Hippocampal formation (tissue), 2 donors: ENCODE measurements at regions not wholly inside any gene's neighbourhood (a gene's known extent, or its start where the extent isn't known, plus 50 kb on each side); places are given as distances from the start of the nearest gene placed in this dataset.
"Not testable (repeated sequence)": the region's sequence is repeated elsewhere in the genome, so short reads cannot be mapped to it uniquely, and the experiment has no call there.

Experiments
- DNase-seq, 2 donors: peaks; one replicate each; lab custom pipeline; 2025; lab: John Stamatoyannopoulos, UW

DNA sequence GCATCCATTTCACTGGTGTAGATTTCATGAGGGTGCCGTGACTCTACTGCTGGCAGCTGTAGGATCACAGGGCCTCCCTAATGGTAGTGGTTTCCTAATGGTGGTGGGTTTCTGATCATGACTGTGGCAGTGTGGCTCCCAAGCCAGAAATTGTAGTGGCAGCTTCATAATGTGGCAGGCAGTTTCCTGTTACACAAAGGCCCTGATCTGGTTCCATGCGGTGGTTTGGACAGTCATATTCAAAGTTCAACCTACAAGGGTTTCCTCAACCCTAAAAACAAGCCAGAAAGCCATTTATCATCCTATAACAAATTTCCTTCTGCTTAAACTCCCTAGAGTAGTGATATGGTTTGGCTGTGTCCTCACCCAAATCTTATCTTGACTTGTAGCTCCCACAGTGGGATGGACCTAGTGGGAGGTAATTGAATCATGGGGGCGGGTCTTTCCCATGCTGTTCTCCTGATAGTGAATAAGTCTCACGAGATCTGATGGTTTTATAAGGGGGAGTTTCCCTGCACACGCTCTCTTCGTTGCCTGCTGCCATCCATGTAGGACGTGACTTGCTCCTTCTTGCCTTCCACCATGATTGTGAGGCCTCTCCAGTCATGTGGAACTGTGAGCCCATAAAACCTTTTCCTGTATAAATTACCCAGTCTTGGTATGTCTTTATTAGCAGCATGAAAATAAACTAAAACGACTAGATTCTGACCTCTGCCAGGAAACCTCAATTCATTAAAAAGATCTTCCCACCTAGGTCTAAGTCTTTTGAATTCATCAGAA lies 257.1 kb downstream of the EFCAB11 start:
- no peak for DNase-seq

DNA sequence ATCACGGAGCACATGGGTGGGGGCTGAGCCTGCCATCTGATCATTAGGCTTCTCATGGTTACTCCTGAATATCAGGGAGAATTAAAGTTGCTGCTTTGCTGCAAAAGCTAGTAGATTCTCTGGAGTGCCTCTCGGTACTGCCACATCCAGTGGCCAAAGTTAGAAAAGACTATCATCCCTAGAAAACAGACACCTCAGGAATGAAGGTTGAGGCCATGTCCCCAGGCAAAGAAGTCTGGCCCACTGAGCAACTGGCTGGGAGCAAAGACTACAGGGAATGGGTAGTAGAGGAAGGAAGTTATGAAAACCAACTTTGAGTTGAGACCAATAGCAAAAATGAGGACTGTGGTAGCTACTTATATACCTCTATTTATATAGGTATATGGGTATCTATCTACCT lies 258.7 kb downstream of the EFCAB11 start:
- DNase-seq: no peak

DNA sequence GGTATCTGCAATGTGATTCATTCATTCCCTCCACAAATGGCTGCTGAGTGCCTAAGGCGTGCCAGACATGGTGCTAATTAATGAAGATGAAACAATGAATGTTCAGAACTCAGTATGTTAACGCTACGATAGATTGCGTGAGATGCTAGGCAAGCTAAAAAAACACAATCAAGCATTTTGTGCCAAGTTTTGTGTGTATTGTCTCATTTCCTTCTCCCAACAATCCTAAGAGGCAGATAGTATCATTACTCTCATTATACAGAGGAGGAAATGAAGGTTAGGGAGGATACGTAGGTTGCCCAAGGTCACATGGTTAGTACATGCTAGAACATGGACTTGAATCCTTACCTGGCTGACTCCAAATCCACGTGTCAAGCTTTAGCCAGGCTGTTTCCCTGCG lies 264.4 kb downstream of the EFCAB11 start:
- no peak for DNase-seq

DNA sequence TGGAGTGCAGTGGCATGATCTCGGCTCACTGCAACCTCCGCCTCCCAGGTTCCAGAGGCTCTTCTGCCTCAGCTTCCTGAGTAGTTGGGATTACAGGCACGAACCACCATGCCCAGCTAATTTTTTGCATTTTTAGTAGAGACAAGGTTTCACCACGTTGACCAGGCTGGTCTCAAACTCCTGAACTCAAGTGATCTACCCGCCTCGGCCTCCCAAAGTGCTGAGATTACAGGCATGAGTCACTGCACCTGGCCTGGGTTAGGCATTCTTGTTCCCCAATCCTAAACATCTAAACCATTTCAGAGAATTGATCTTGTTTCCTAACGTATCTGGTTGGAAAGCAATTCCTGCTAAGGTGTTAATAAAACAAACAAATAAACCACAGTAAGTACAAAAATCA lies 264.8 kb downstream of the EFCAB11 start:
- DNase-seq: not testable (repeated sequence)

DNA sequence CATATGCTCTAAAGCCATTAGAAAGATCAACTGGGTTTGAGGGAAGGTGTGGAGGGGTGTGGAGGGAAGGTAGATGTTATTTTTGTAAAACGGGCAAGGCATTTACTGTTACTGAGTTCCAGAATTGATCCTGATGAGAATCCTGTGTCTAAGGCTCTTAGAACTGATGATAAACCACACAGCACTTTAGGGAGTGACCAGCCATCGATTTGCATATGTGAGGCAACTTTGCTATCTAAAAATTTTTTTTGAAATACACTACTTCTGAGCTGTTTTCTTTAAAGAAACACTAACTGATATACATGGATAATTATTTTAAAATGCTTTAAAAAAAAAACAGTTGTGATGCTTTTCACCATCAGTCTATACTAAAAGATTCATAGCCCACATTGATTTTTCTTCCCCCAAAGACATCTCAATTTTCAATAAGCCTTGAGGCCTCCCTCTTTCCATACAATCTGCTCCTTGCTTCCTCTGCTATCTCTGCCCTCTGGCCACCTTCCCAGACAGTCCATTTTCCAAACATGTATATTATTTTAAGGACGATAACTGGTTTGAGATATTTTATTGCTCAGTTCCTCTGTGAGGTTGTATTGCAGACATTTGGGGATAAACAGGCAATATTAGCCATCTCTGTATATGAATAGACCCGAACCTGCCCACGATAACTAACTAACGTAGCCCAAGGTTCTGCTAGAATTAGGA lies 265.9 kb downstream of the EFCAB11 start:
- DNase-seq: no peak

DNA sequence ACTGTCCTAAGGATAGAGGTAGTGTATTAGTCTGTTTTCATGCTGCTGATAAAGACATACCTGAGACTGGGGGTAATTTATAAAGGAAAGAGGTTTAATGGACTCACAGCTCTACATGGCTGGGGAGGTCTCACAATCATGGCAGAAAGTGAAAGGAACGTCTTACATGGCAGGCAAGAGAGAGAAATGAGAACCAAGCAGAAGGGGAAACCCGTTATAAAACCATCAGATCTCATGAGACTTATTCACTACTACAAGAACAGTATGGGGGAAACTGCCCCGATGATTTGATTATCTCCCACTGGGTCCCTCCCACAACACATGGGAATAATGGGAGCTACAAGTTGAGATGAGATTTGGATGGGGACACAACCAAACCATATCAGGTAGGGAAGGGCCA lies 267.4 kb downstream of the EFCAB11 start:
- DNase-seq: not testable (repeated sequence)

DNA sequence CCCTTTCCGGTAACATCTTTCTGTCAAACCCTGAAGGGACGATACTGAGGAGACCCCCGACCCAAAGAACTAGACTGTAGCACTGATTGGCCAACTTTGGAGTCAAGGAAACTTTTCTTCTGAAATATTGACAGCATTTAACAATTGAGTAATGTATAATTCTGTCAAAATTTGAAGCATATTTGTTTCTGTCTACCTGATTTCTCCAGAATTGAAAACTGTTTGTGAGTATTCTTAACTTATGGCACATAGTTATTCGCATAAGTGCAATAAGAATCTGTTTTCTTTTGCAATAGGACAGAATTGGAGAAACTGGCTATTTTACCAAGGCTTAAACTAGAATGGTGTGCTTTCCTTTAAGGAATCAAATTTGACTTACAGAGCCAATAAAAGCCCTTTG lies 267.1 kb upstream of the FOXN3 start:
- no peak for DNase-seq

DNA sequence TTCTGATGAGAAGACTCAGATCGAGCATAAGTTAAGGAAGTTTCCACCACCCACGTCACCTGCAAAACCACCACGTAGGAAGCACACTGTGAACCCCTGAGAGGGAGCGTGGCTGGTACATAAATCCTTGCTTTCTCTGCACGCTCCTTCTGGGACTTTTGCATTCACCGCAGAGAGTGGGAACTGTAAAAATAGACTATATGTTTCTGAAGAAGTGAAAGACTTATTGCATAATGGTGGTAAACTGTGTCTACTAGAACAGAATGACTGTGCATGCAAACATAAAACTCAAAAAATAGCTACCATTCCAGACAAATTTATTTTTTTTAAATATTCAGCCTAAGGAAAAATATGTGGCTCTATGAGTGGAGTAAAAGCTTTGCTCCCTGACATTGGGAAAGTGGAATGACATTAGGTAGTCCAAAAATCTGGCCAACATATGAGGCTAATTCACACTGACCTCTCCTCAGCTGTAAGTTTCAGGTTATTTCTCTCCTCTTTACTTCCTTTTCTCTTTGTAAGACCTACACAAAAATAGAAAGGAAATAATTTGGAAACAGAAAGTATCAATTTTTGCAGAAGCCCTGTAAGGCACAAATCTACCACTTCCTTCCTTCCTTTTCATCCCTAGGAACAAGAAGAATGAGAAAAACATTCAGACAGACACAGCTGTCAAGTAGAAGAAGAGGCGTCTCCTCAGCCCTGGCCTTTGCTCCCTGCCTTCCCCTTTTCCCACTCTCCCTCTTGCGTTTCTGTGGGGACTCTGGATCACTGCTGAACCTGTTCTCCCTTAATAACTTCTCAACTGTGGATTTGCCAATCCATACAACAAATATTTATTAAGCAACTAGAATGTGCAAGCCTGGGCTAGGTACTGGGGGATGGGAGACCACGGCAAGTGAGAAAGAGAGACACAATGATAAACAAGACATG lies 264.3 kb upstream of the FOXN3 start:
- DNase-seq: peak in 1 of 2 donors; percentile 19

DNA sequence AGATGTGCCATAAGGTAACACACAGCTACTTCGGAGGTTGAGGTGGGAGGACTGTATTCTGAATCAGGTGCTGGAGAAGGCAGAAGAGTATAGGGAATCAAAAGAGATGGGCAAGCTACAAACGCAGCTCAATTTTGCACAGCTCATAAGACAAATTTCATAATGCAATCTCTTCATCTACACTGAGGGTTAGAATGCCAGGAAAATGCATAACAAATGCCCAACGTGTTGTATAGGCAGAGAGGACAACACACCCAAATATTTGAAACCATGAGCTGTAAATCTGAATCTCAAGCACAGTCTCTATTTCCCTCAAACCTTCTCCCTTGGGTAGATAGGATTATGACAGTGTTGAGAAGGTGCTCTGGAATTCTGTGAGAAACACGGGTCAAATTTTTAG lies 263.1 kb upstream of the FOXN3 start:
- no peak for DNase-seq

DNA sequence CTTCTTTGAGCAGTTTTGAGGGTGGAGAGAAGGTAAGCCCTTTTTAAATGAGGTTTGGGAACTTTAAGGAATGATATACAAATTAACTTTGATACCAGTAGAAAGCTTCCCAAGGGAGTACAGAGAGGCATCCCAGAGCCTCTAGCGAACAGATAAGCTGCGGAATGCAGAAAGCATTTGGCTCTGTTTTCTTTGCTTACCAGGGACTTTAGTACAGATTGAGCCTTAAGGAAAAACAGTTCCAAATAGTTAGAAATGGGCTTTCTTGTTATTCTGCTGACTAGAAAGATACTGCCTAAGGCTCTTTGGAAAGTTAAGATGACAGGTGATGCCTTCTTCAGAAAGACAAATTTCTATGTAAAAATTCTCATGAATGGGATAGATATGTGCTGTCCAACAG lies 261.7 kb upstream of the FOXN3 start:
- no peak for DNase-seq

DNA sequence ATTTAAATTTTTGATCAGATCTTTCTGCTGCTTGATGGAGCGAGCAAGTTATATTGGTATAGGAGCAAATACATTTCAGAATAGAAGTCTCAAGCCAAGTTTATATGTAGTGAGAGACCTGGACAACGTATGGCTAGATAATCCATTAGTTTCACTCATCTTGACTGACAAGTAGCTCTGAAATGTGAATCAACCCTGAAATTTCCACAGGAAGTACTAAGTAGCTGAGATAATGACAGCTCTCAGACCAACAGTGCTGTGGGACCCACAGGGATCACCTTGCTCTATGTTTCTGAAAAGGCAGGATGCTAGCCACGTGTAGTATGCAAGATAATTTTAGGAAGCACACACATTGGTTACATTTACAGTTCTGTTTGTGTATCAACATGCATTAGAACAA lies 258.6 kb upstream of the FOXN3 start:
- DNase-seq: no peak

DNA sequence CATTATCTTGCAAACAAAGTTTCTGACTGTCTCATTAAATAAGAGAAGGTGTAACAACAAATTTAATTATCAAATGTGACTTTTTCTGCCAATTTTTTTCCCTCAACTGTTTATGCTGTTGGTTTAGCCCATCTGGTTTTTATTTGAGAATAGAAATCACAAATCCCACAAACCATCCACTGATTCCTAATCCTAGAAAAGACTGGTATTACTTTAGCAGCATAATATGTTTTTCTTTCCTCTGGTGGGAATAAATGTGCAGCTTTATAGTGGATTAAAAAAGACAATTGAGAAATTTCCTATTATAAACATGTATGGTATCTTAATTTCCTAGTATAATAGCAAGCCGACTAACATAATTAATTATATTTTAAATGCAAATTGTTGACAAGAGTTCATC lies 257.9 kb upstream of the FOXN3 start:
- no peak for DNase-seq

DNA sequence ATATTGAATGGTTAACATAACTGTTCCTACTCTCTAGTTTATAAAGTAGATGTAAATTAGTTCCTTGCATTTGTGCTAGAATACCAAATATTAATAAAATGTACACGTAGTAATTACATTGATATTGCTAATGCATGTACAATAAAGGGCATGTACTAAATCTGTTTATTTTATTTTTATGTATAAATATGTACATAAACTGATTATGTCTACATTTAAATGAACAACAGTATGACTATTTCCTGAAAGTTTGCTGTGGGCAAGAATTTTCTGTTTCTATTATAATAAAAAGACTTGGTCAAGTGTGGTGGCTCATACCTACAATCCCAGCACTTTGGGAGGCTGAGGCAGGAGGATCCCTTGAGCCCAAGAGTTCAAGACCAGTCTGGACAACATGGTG lies 257.2 kb upstream of the FOXN3 start:
- DNase-seq: no peak

DNA sequence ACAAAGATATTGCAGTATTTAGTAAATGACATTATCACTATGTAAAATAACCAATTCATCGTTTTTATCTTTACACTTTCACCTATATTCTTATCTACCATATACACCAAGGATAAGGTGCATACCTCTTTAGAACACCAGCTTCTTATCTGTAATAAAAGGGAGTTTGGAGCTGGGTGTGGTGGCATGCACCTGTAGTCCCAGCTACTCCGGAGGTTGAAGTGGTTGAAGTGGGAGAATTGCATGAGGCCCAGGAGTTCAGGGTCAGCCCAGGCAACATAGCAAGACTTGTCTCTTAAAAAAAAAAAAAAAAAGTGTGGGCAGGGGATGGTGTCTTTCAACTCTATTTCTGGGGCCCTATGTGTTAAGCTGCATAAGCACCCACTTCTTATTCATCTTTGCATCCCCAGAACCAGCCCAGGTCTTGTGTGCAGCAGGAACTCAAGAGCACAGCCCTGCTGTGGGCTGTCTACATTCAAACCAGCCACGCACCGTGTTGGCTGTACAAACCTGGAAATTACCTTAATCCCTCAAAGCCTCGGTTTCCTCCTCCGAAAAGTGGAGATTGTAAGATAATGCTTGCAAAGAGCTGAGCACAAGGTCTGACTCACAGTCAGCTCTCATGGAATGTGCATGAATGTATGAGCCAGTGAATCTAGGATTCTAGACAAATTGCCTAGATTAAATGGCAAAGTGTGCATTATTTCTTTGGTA lies 256.6 kb upstream of the FOXN3 start:
- no peak for DNase-seq

DNA sequence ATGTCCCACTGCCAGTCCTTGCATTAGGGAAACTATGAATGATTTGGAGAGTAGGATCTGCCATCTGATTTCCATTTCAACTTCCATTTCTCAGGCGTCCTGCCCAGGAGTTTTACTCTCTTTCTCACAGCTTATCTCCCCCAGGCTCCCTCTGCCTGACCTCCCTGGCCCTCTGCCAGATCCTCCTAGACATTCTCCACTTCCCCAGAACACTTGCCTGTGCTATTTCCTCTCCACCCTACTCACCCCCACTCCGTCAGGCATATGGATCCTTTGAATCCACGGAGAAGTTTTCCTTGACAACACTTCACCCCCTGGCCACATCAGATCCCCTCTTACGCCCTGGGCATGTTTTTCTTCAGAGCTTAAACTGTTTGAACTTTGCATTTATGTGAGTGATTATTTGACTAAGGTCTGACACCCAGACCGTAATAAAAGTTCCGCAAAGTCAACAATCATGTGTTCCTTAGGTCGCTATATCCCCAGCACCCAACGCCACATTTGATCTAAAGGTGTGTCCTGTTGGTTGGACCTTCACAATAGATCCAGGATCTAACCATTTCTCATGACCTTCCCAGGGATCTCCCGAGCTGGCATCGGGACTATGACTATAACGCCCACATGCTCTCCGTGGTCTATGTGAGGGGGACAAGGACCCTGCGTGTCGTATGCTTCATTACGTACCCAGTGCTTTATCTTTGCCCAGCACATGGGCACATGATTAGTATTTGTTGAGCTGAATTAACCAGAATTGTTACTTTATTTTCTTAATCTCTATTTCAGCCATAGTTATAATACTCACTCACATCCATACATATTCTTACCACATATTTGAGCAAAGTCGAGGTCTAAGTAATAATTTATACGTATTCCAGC lies 255.8 kb upstream of the FOXN3 start:
- no peak for DNase-seq

DNA sequence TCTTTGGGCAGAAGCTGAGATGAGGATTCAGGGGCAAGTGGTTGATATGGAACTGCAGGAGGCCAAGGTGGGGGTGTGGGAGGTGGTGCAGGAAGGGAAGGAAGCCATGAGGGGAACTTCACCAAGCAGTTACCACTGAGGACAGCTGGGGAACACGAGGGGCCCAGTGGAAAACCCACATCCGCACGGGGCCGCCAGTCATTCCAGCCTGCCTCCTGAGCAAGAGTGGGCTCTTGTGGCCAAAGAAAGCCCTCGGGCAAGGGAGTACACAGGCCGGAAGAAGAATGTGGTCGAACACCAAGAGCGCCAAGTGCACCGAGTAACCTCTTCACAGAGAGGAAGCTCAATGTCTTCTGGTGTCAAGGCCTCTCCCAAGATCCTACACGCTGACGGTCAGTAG lies 252.2 kb upstream of the FOXN3 start:
- DNase-seq: peak; percentile 17 to 30

DNA sequence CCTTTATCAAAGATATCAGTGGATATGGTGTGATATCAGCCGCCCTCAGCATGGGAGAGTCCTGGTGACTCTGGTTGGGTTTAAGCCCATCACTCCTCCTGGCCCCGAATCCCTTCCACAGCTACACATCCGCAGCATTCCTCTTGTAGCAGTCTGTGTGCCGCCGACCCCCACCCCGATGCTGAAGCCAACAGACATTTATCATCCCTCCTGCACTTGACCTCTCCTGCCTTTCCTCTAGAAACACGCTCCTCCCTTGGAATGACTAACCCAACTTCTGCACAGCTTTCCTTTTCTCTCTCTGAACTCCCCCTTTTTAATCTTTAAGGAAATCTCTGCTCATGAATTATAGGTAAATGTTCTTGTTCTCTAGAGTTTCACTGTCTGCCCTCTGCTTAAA lies 250.9 kb upstream of the FOXN3 start:
- DNase-seq: no peak

DNA sequence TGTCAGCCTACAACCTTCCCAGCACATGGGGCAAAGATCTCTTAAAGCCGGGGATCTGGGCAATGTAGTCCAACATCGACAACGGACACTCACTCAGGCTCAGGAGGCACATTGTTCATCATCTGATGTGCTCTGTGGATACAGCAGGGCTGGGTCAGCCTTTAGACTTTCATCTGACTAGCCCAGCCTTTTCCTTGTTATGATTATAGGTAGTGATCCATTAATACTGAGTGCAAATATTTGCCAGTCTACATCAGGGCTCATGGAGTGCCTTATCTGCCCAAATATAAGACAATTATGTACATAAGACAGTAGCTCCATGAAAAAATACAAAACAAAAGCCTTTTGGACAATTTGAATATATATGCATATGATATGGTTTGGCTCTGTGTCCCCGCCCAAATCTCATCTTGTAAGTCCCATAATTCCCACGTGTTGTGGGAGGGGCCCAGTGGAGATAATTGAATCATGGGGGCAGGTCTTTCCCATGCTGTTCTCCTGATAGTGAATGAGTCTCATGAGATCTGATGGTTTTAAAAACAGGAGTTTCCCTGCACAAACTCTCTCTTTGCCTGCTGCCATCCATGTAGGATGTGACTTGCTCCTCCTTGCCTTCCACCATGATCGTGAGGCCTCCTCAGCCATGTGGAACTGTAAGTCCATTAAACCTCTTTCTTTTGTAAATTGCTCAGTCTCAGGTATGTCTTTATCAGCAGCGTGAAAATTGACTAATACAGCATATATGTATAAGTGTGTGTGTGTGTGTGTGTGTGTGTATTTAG lies 248.5 kb upstream of the FOXN3 start:
- DNase-seq: not testable (repeated sequence)

DNA sequence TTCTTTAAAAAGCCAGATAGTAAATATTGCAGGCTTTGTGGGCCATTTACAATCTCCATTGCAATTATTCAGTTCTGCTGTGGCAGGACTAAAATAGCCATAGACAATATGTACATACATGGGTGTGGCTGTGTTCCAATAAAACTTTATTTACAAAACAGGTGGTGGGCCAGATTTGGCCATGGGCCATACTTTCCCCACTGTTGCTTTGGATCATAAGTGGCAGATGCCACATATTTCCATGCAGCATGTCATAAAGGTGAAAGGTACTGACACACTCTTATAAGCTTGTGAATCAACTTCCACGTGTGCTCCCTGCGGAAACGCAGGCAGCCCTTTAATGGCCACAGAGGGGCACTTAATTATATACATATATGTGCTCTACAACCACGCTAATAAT lies 244.4 kb upstream of the FOXN3 start:
- no peak for DNase-seq

DNA sequence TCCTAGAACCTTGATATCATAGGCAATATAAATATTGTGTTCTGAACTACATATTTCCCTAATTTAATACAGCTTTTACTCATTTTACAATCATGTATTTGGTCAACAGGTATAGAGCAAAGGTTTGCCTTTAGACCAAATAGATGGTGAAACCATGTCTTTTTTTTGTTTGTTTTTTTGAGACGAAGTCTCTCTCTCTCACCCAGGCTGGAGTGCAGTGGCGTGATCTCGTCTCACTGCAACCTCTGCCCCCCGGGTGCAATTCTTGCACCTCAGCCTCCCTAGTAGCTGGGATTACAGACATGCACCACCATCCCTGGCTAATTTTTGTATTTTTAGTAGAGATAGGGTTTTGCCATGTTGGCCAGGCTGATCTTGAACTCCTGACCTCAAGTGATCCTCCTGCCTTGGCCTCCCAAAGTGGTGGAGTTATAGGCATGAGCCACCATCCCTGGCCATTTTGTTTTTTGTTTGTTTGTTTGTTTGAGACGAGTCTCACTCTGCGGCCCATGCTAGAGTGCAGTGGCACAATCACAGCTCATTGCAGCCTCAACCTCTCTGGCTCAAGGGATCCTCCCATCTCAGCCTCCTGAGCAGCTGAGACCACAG lies 243.7 kb upstream of the FOXN3 start:
- not testable (repeated sequence) for DNase-seq
